ENCODE measurements at regions not wholly inside any gene's neighbourhood (a gene's known extent, or its start where the extent isn't known, plus 50 kb on each side); places are given as distances from the start of the nearest gene placed in this dataset.

GRCh38 chr4:181908168-181908567, 335.0 kb upstream of the TENM3 start:
- no peak overlapping the region for H3K4me2 ChIP-seq (ENCODE audit: low read length)
- H3K36me3 ChIP-seq (ENCODE audit: control insufficient read depth in 1 of 2, insufficient read depth in 2 of 2, low read length in 2 of 2) = no peaks in the 10 kb centered on the region
- H2BK120ac ChIP-seq (ENCODE audit: insufficient read depth, low read length, poor library complexity) = no peak overlapping the region
- H3K9ac ChIP-seq (ENCODE audit: low read length) = no peak overlapping the region
- no CpG with 5 or more reads among the region's 1 CpG for WGBS (ENCODE audit: extremely low coverage, insufficient coverage, insufficient read length)
- no peak overlapping the region for H2BK5ac ChIP-seq (ENCODE audit: low read depth, low read length, poor library complexity)
- no peaks in the 10 kb centered on the region for H3K79me1 ChIP-seq (ENCODE audit: low read length)
- no peak overlapping the region for H2AK5ac ChIP-seq (ENCODE audit: low read length)
- H3K9me3 ChIP-seq (ENCODE audit: insufficient read depth, low read depth, low read length) = peaks cover 3% of the 10 kb centered on the region
- no peaks in the 10 kb centered on the region for H3K79me2 ChIP-seq (ENCODE audit: control insufficient read depth, insufficient read depth, low read length, poor library complexity)
- no peak overlapping the region for H3K23ac ChIP-seq (ENCODE audit: low read length)
- no peak overlapping the region for H3K27ac ChIP-seq (ENCODE audit: low read depth, low read length)
- no peak for DNase-seq
- no peak overlapping the region for H2AFZ ChIP-seq (ENCODE audit: insufficient read depth, low read length, poor library complexity)
- no peaks in the 10 kb centered on the region for H3K27me3 ChIP-seq (ENCODE audit: insufficient read depth, low read length)
- no peak overlapping the region for H3K4me3 ChIP-seq (ENCODE audit: low read depth, low read length)
- no peak overlapping the region for H4K12ac ChIP-seq (ENCODE audit: low read depth, low read length)
- H3K4ac ChIP-seq (ENCODE audit: low read depth, low read length) = no peak overlapping the region
- H3K14ac ChIP-seq (ENCODE audit: low read length) = no peak overlapping the region
- H4K8ac ChIP-seq (ENCODE audit: low read depth, low read length) = no peak overlapping the region
- H3K18ac ChIP-seq (ENCODE audit: low read length) = no peak overlapping the region
- H4K91ac ChIP-seq (ENCODE audit: low read depth, low read length) = no peak overlapping the region
- H2BK12ac ChIP-seq (ENCODE audit: low read length) = no peak overlapping the region
- peaks cover 0 to 2% of the 10 kb centered on the region in 2 experiments for H3K4me1 ChIP-seq (ENCODE audit: control insufficient read depth in 1 of 2, insufficient read depth in 2 of 2, low read length in 2 of 2)

- Histone ChIP-seq H3K9ac (ENCODE audit: low read length) (no peak overlapping the region), H3K27ac (ENCODE audit: low read depth, low read length) (no peak overlapping the region), H3K23ac (ENCODE audit: low read length) (no peak overlapping the region), H3K4me2 (ENCODE audit: low read length) (no peak overlapping the region), H3K4ac (ENCODE audit: low read depth, low read length) (no peak overlapping the region), H2BK5ac (ENCODE audit: low read depth, low read length, poor library complexity) (no peak overlapping the region), H2AK5ac (ENCODE audit: low read length) (no peak overlapping the region), H4K12ac (ENCODE audit: low read depth, low read length) (no peak overlapping the region), H3K36me3 (ENCODE audit: control insufficient read depth in 1 of 2, insufficient read depth in 2 of 2, low read length in 2 of 2) (no peaks in the 10 kb centered on the region), H3K27me3 (ENCODE audit: insufficient read depth, low read length) (no peaks in the 10 kb centered on the region), H3K18ac (ENCODE audit: low read length) (no peak overlapping the region), H3K79me1 (ENCODE audit: low read length) (no peaks in the 10 kb centered on the region), H3K14ac (ENCODE audit: low read length) (no peak overlapping the region), H2BK12ac (ENCODE audit: low read length) (no peak overlapping the region), H3K79me2 (ENCODE audit: control insufficient read depth, insufficient read depth, low read length, poor library complexity) (no peaks in the 10 kb centered on the region), H3K9me3 (ENCODE audit: insufficient read depth, low read depth, low read length) (peaks cover 2% of the 10 kb centered on the region), H2AFZ (ENCODE audit: insufficient read depth, low read length, poor library complexity) (no peak overlapping the region), H2BK120ac (ENCODE audit: insufficient read depth, low read length, poor library complexity) (no peak overlapping the region), H3K4me3 (ENCODE audit: low read depth, low read length) (no peak overlapping the region), H4K91ac (ENCODE audit: low read depth, low read length) (no peak overlapping the region), H3K4me1 (ENCODE audit: control insufficient read depth in 1 of 2, insufficient read depth in 2 of 2, low read length in 2 of 2) (peaks cover 0 to 2% of the 10 kb centered on the region in 2 experiments), H4K8ac (ENCODE audit: low read depth, low read length) (no peak overlapping the region)
- peak in 1 of 2 donors; percentile 10 for DNase-seq
- WGBS (ENCODE audit: extremely low coverage, insufficient coverage, insufficient read length) = no CpG with 5 or more reads among the region's 6 CpGs
Observed at GRCh38 chr4:181909368-181909767, 333.8 kb upstream of the TENM3 start.

- Histone ChIP-seq H3K27ac (ENCODE audit: low read depth, low read length) (no peak overlapping the region), H3K9ac (ENCODE audit: low read length) (no peak overlapping the region), H3K18ac (ENCODE audit: low read length) (no peak overlapping the region), H2BK120ac (ENCODE audit: insufficient read depth, low read length, poor library complexity) (no peak overlapping the region), H3K27me3 (ENCODE audit: insufficient read depth, low read length) (no peaks in the 10 kb centered on the region), H4K12ac (ENCODE audit: low read depth, low read length) (no peak overlapping the region), H3K4me2 (ENCODE audit: low read length) (no peak overlapping the region), H3K36me3 (ENCODE audit: control insufficient read depth in 1 of 2, insufficient read depth in 2 of 2, low read length in 2 of 2) (no peaks in the 10 kb centered on the region), H3K79me2 (ENCODE audit: control insufficient read depth, insufficient read depth, low read length, poor library complexity) (no peaks in the 10 kb centered on the region), H3K4me1 (ENCODE audit: control insufficient read depth in 1 of 2, insufficient read depth in 2 of 2, low read length in 2 of 2) (peaks cover 0 to 2% of the 10 kb centered on the region in 2 experiments), H2AFZ (ENCODE audit: insufficient read depth, low read length, poor library complexity) (no peak overlapping the region), H3K9me3 (ENCODE audit: insufficient read depth, low read depth, low read length) (no peaks in the 10 kb centered on the region), H2BK5ac (ENCODE audit: low read depth, low read length, poor library complexity) (no peak overlapping the region), H3K4me3 (ENCODE audit: low read depth, low read length) (no peak overlapping the region), H4K91ac (ENCODE audit: low read depth, low read length) (no peak overlapping the region), H4K8ac (ENCODE audit: low read depth, low read length) (no peak overlapping the region), H3K79me1 (ENCODE audit: low read length) (no peaks in the 10 kb centered on the region), H3K14ac (ENCODE audit: low read length) (no peak overlapping the region), H2BK12ac (ENCODE audit: low read length) (no peak overlapping the region), H3K23ac (ENCODE audit: low read length) (no peak overlapping the region), H2AK5ac (ENCODE audit: low read length) (no peak overlapping the region), H3K4ac (ENCODE audit: low read depth, low read length) (no peak overlapping the region)
- DNase-seq = no peak
- WGBS (ENCODE audit: extremely low coverage, insufficient coverage, insufficient read length) = no CpG with 5 or more reads among the region's 2 CpGs
Observed at GRCh38 chr4:181911420-181911819, 331.8 kb upstream of the TENM3 start.

GRCh38 chr4:181933471-181933870, 309.7 kb upstream of the TENM3 start:
- H3K4me1 ChIP-seq (ENCODE audit: control insufficient read depth in 1 of 2, insufficient read depth in 2 of 2, low read length in 2 of 2) = no peaks in the 10 kb centered on the region
- H3K4me3 ChIP-seq (ENCODE audit: low read depth, low read length) = no peak overlapping the region
- no peak overlapping the region for H3K9ac ChIP-seq (ENCODE audit: low read length)
- no peak overlapping the region for H2AK5ac ChIP-seq (ENCODE audit: low read length)
- H4K8ac ChIP-seq (ENCODE audit: low read depth, low read length) = no peak overlapping the region
- H3K18ac ChIP-seq (ENCODE audit: low read length) = no peak overlapping the region
- no peak overlapping the region for H2BK120ac ChIP-seq (ENCODE audit: insufficient read depth, low read length, poor library complexity)
- H3K27ac ChIP-seq (ENCODE audit: low read depth, low read length) = no peak overlapping the region
- H2BK12ac ChIP-seq (ENCODE audit: low read length) = no peak overlapping the region
- H4K91ac ChIP-seq (ENCODE audit: low read depth, low read length) = no peak overlapping the region
- no peak overlapping the region for H3K4ac ChIP-seq (ENCODE audit: low read depth, low read length)
- no peaks in the 10 kb centered on the region for H3K79me2 ChIP-seq (ENCODE audit: control insufficient read depth, insufficient read depth, low read length, poor library complexity)
- no peak overlapping the region for H3K14ac ChIP-seq (ENCODE audit: low read length)
- H4K12ac ChIP-seq (ENCODE audit: low read depth, low read length) = no peak overlapping the region
- H3K23ac ChIP-seq (ENCODE audit: low read length) = no peak overlapping the region
- no peaks in the 10 kb centered on the region for H3K9me3 ChIP-seq (ENCODE audit: insufficient read depth, low read depth, low read length)
- H3K36me3 ChIP-seq (ENCODE audit: control insufficient read depth in 1 of 2, insufficient read depth in 2 of 2, low read length in 2 of 2) = no peaks in the 10 kb centered on the region
- H2AFZ ChIP-seq (ENCODE audit: insufficient read depth, low read length, poor library complexity) = no peak overlapping the region
- DNase-seq = no peak
- H3K27me3 ChIP-seq (ENCODE audit: insufficient read depth, low read length) = no peaks in the 10 kb centered on the region
- no peak overlapping the region for H3K4me2 ChIP-seq (ENCODE audit: low read length)
- no peaks in the 10 kb centered on the region for H3K79me1 ChIP-seq (ENCODE audit: low read length)
- no peak overlapping the region for H2BK5ac ChIP-seq (ENCODE audit: low read depth, low read length, poor library complexity)
- no CpG with 5 or more reads among the region's 4 CpGs for WGBS (ENCODE audit: extremely low coverage, insufficient coverage, insufficient read length)
